GM23248 (cell line): ENCODE measurements at regions not wholly inside any gene's neighbourhood (a gene's known extent, or its start where the extent isn't known, plus 50 kb on each side); places are given as distances from the start of the nearest gene placed in this dataset.

ENCODE experiments used
- DNase-seq: peaks from one replicate; pipeline ENCODE4 v3.0.0-alpha.2; 2015
- H2AFZ ChIP-seq: fragments of 200-600 bp; sonication (generic); 2 replicates; pipeline ENCODE4 v1.6.1; 2016; ENCODE audit warnings: antibody characterized with exemption
- H3F3A ChIP-seq: fragments of 200-600 bp; sonication (generic); 2 replicates; pipeline ENCODE4 v1.6.1; 2016; ENCODE audit warnings: mild to moderate bottlenecking, antibody characterized with exemption, mixed run types; ENCODE audit not compliant: insufficient read depth
- H3K27ac ChIP-seq: fragments of 200-600 bp; sonication (generic); 2 replicates; pipeline ENCODE4 v1.5.1; 2016; ENCODE audit warnings: mild to moderate bottlenecking
- H3K27me3 ChIP-seq: fragments of 200-600 bp; sonication (generic); replicated peaks from 2 replicates; pipeline ENCODE4 v1.6.1; 2016; ENCODE audit warnings: mild to moderate bottlenecking; ENCODE audit not compliant: insufficient read depth
- H3K36me3 ChIP-seq: fragments of 200-600 bp; sonication (generic); 2 replicates; pipeline ENCODE4 v1.6.1; 2016; ENCODE audit warnings: low read depth, mild to moderate bottlenecking
- H3K4me1 ChIP-seq: fragments of 200-600 bp; sonication (generic); 2 replicates; pipeline ENCODE4 v1.6.1; 2016; ENCODE audit warnings: mild to moderate bottlenecking; ENCODE audit not compliant: insufficient read depth
- H3K4me2 ChIP-seq: fragments of 200-600 bp; sonication (generic); one replicate; pipeline ENCODE4 v1.6.1; 2016; ENCODE audit warnings: mild to moderate bottlenecking; ENCODE audit not compliant: unreplicated experiment
- H3K4me3 ChIP-seq: fragments of 200-600 bp; sonication (generic); 2 replicates; pipeline ENCODE4 v1.5.1; 2016; ENCODE audit warnings: mild to moderate bottlenecking
- H3K79me2 ChIP-seq: fragments of 200-600 bp; sonication (generic); 2 replicates; pipeline ENCODE4 v1.6.1; 2016; ENCODE audit warnings: mild to moderate bottlenecking; ENCODE audit not compliant: insufficient read depth
- H3K9ac ChIP-seq: fragments of 200-600 bp; sonication (generic); 2 replicates; pipeline ENCODE4 v1.6.1; 2016; ENCODE audit warnings: mild to moderate bottlenecking
- H3K9me2 ChIP-seq: fragments of 200-600 bp; sonication (generic); 2 replicates; pipeline ENCODE4 v1.6.1; 2016; ENCODE audit warnings: mixed run types, mild to moderate bottlenecking, moderate library complexity; ENCODE audit not compliant: insufficient read depth
- H3K9me3 ChIP-seq: fragments of 200-600 bp; sonication (generic); one replicate; pipeline ENCODE4 v1.6.1; 2017; ENCODE audit warnings: low read depth
- H4K20me1 ChIP-seq: fragments of 200-600 bp; sonication (generic); 2 replicates; pipeline ENCODE4 v1.6.0; 2016; ENCODE audit not compliant: insufficient read depth
- EZH2 ChIP-seq: fragments of 200-600 bp; sonication (generic); IDR thresholded peaks from 2 replicates; pipeline ENCODE4 v1.6.1; 2018; ENCODE audit warnings: antibody characterized with exemption, mild to moderate bottlenecking; ENCODE audit not compliant: insufficient read depth, poor library complexity, severe bottlenecking
- EZH2phosphoT487 ChIP-seq: fragments of 200-600 bp; sonication (generic); IDR thresholded peaks from 2 replicates; pipeline ENCODE4 v1.6.1; 2018; ENCODE audit warnings: antibody characterized with exemption, moderate library complexity, mild to moderate bottlenecking, low read depth; ENCODE audit not compliant: insufficient read depth
- WGBS, 2 experiments: methylation state at CpG; one replicate each; pipeline ENCODE4 v1.1.6; 2015 to 2017; ENCODE audit warnings: low lambda C conversion rate in 2 of 2, low coverage in 1 of 2; ENCODE audit errors: missing lambda C conversion rate in 2 of 2; 5-methylcytosine and 5-hydroxymethylcytosine counted together
- in situ Hi-C: fragments of 300-500 bp; cut with MboI; formaldehyde crosslinking; loops from 2 replicates; pipeline ENCODE4 v1.15.0; 2020

- 82 to 92% methylated on average over 7 of the region's 7 CpGs for WGBS, 2 experiments
- no peak overlapping the region for H3K9ac ChIP-seq
- no peaks in the 10 kb centered on the region for H3K9me3 ChIP-seq
- H2AFZ ChIP-seq = no peak overlapping the region
- TF ChIP-seq EZH2phosphoT487 (no peak), EZH2 (no peak)
- H4K20me1 ChIP-seq = no peaks in the 10 kb centered on the region
- H3K36me3 ChIP-seq = no peaks in the 10 kb centered on the region
- H3K27ac ChIP-seq = no peak overlapping the region
- H3K4me2 ChIP-seq = no peak overlapping the region
- DNase-seq = no peak
- H3K9me2 ChIP-seq = no peaks in the 10 kb centered on the region
- in situ Hi-C loops = no loop called here
- H3F3A ChIP-seq = no peaks in the 10 kb centered on the region; the same call in 1 of the 2 replicates
- H3K4me1 ChIP-seq = peaks cover 25% of the 10 kb centered on the region
- H3K79me2 ChIP-seq = no peaks in the 10 kb centered on the region
- H3K27me3 ChIP-seq = no peaks in the 10 kb centered on the region
- H3K4me3 ChIP-seq = no peak overlapping the region
Observed at GRCh38 chr5:73228052-73228451, 55.1 kb downstream of the TMEM174 start.
